GM21381 (cell line): ENCODE measurements at regions not wholly inside any gene's neighbourhood (a gene's known extent, or its start where the extent isn't known, plus 50 kb on each side); places are given as distances from the start of the nearest gene placed in this dataset.
"Not testable (repeated sequence)": the region's sequence is repeated elsewhere in the genome, so short reads cannot be mapped to it uniquely, and the experiment has no call there.

ENCODE experiments used
- ATAC-seq: cut with Tn5 transposase; IDR thresholded peaks from one replicate; pipeline ENCODE4 v1.9.1; 2021; ENCODE audit warnings: mild to moderate bottlenecking, moderate library complexity; ENCODE audit not compliant: unreplicated experiment

DNA sequence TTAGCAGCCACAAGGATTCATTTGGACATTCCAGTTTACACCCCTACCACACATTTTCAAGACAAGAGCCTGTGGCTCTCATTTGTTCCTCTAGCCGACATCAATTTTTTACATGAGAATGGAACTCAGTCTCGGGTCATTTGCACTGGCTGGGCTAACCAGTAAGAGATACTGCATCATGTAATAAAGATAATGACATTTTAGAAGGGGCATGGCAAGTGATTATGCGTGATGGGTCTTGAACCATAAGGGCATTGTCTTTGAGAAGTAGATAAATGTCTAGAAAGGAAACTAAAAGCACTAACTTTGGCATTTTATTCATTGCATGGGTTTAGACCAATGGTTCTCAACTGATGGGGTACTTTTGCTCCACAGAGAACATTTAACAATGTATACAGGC lies 146.0 kb upstream of the GRM7 start:
- ATAC-seq, result no peak

DNA sequence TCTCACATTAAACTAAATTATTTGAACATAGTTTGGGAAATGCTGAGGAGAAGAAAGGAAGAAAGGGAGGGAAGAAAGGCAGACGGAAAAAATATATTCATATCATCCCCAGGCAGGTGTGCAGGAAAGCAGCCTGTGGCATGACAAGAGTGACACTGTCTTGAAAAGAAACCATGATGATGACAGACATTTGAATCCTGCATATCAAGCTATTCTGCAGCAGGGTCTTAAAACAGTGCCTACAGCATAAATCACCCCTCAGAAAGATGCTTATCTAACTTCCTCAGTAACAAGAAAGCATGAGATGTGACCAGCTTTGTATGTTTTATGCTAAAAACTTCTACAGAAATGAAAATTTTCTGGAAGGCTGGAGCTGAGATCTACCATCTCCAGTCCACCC lies 144.5 kb upstream of the GRM7 start:
- ATAC-seq, result no peak

DNA sequence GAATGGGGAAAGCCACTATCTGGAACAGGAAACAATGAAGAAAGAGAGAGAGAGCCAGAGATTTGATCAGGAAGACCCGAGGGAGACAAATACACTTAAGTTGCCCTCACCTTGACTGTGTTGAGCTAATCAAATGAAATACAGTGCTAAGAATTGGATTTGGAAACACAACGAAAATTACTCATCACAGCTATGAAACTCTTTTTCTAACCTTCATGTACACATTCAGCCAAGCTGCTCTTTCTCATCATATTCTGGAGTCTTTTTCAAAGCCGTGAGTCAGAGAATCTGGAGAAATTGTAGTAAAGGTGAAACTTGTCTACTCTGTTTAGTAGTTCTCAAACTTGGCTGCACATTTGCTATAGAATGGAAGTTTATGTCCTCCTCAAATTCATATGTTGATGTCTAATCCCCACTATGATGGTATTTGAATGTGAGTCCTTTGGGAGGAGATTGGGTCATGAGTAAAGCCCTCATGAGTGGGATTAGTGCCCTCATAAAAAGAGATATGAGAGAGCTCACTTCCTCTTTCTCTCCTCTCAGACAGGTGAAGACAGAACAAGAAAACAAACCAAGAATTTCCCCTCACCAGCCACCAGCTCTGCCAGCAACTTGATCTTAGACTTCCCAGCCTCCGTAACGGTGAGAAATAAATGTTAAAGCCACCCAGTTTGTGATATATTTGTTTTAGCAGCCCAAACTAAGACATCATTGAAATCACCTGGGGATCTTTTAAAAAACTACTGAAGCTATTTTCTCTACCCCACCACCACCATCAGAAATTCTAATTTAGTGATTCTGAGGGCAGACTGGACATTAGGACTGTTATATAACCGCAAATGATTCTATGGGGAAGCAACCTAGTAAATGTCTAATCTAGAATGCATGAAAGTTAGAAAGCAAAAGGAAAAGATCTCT lies 143.6 kb upstream of the GRM7 start:
- ATAC-seq, result peak; percentile 92

GRCh38 chr3:6719999-6720398 lies 140.9 kb upstream of the GRM7 start:
- ATAC-seq, result no peak

GRCh38 chr3:6721491-6721890 lies 139.4 kb upstream of the GRM7 start:
- ATAC-seq, result no peak

- no peak for ATAC-seq
These were observed 137.7 kb upstream of the GRM7 start for GRCh38 chr3:6723205-6723604.

DNA sequence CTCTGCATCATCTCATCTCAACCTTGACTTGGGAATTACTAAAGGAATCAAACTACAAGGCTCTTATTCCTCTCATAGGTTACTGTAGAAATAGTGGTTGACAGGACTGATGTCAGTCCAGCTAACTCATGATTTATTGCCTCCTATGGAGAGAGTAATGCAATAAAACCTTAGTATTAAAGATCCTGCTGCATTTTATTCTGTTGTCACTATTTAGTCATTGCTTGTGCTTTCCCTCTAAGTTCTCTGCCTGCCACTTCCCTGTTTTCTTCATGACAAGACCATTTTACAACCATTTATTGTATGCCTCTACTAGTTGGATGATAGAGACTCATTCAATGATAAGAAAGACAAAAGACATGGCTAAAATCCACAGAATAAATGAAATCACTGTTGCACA lies 134.1 kb upstream of the GRM7 start:
- ATAC-seq, result no peak

GRCh38 chr3:6732807-6733206 lies 128.1 kb upstream of the GRM7 start:
- ATAC-seq, result no peak

DNA sequence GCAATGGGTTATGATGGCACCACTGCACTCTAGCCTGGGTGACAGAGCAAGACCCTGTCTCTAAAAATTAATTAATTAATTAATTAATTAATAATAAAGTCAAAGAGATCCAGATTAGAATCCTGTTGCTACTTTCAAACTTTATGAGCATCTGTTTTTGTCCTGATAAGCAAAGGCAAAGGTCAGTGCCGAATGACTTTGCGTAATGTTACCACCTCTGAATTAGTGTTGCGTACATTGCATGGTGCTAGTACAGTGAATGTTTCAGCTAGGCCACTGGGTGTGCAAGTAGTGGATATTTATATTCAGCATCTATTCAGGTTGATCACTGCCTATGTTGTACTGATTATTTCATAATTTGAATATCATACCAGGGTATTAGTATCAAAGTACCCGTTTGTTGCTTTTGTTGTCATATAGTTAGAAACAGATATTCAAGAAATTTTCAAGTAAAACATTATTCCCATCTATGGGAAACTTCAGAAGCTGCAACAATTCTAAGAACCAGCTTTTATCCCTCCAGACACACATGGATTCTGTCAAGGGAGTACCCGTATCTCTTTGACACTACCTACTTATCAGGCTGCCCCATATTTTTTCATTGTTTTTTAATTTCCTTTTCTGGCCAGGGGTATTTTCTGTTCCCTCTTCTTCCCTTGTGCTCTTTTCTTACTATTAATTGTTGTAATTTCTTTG lies 127.1 kb upstream of the GRM7 start:
- no peak for ATAC-seq

DNA sequence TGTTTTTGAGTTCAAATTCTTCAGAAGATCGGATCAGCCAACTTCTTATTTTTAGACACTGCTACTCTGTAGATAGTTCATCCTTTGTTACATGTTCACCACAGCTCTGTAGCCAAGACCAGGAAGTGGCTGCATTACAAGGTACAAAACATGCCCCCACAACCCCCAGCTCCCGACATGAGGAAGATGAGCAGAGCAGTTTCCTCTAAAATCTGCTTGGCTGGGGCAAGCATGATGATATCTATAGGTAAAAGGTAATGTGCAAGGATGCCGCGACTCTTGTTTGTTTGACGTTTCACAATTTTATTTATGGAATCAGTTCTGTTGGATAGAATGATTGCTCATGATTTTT lies 126.5 kb upstream of the GRM7 start:
- no peak for ATAC-seq

DNA sequence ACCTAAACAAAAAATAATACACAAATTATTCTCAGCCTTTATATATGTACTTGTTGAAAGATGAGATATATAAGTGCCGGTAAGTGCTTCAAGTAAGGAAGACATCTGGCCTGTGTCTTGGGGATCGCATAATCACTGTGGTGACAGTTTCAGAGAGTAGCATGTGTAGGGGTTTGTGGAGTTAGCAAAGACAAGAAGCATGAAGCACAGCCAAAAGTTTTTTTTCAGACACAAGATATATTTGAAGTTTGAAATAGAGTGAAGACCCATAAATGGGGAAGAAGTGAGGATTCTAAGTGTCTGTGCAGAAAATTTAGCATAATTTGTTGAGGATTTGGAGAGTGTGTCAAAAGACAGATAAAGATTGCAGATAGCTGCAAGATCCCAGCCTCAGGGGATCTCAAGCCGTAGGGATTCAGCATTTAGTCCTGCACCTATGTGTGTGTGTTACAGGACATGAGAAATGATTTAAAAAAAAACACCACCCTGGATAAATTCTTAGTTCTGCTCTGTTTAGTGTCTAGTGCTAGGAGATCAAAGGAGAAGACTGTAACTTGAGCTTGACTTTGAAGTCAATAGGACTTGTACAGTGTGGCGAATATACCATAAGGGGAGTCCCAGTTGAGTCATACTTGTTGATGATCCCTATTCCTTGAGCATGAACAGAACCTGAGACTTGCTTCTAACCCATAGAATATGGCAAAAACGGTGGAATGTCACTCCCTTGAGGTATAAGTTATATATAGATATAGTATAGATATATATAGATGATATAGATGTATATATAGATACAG lies 123.9 kb upstream of the GRM7 start:
- no peak for ATAC-seq

DNA sequence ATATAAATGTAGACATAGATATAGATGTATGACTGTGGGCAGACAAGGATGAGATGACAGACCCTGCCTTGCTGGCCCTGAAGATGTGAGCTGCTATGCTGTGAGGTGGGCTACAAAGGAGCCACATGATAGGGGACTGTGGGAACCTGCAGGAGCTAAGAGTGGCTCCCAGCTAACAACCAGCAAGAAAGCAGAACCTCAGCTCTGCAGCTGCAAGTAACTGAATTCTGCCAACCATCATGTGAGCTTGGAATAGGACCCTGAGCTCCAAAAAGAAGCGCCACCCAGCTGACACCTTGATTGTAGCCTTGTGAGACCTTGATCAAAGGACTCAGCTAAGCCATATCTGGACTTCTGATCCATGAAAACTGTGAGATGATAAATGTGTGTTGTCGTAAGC lies 123.3 kb upstream of the GRM7 start:
- no peak for ATAC-seq

DNA sequence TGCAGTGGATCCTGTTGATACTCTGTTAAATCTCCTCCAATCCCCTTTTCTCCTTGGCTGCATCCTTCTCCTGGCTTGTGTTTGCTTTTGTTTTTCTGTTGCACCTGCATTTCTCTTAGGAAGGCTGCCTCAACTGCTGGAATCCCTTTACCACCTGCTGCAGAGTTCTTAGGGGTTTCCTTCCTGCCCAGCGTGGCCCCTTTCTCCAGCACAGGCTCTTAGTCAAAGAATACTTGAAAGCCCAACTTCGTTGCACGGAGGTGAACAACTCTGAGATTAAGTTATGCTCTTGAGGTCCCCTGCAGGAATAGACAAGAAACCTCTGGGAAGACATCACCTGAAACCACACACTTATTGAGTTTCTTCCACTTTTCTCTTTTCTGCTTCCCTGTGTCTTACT lies 121.6 kb upstream of the GRM7 start:
- ATAC-seq, result no peak

DNA sequence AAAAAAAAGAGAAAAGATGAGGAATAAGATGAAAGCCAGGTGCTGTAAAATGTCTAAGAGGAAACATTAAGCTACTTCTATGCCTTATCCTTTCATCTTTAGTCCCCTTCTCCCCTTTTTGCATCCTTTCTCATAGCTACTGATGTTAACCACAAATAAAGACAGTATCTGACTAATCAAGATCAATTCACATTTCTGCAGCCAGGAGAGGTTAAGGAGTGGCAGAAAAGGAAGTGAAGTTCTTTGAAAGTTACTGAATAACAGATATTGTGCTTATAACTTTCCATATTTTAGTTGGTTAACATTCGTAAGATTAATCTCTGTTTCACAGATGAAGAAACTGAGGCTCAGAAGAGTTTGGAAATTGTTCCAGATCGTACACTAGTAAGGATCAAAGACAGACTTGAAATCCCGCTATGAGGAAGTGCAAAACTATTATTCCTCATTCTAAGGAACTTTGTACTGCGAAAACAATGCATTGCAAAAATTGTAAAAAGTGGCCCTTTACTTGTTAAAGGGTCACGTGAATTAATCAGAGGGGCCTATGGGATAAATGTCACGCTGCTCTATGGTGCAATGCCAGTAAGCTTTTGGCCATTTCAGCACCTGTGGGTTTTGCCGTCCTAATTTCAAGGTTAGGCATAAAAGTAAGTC lies 117.7 kb upstream of the GRM7 start:
- ATAC-seq, result no peak

GRCh38 chr3:6746443-6746842 lies 114.5 kb upstream of the GRM7 start:
- no peak for ATAC-seq

DNA sequence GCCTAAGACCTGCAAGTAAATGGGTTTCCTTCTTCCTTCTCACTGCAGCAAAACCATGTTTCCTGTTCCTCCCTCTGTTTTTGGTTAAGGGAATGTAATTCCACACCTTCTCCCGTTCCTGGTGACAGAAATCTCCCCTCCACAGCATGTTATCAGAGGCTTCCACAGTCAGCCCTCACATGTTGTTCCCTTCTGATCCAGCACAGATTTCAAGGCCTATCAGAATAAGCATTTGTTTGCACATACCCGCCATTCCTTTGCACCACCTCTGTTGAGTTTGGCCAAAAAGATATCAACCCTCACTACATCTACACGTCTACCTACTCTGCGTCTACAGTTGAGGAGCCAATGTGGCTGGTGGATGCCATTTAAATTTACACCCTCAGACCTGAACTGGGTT lies 113.9 kb upstream of the GRM7 start:
- no peak for ATAC-seq

- no peak for ATAC-seq
These were observed 110.1 kb upstream of the GRM7 start for GRCh38 chr3:6750782-6751181.

- no peak for ATAC-seq
These were observed 107.4 kb upstream of the GRM7 start for GRCh38 chr3:6753536-6753935.

DNA sequence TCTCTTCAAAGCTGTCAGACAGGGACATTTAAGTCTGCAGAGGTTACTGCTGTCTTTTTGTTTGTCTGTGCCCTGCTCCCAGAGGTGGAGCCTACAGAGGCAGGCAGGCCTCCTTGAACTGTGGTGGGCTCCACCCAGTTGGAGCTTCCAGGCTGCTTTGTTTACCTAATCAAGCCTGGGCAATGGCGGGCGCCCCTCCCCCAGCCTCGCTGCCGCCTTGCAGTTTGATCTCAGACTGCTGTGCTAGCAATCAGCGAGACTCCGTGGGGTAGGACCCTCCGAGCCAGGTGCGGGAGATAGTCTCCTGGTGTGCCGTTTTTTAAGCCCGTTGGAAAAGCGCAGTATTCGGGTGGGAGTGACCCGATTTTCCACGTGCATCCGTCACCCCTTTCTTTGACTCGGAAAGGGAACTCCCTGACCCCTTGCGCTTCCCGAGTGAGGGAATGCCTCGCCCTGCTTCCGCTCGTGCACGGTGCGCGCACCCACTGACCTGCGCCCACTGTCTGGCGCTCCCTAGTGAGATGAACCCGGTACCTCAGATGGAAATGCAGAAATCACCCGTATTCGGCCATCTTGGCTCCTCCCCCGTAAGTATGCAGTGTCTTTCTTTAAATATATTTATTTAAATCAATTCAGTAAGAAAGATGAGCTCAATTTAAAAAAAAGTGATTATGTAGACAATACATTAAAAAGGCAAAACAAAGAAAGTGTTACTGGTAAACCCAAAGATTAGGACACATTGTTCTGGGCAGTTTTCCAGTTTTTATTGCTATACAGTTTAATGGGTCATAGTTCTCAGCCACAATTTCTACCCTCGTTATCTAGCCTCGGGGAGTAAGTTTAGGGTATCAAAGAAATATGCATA lies 91.2 kb upstream of the GRM7 start:
- ATAC-seq, result not testable (repeated sequence)

DNA sequence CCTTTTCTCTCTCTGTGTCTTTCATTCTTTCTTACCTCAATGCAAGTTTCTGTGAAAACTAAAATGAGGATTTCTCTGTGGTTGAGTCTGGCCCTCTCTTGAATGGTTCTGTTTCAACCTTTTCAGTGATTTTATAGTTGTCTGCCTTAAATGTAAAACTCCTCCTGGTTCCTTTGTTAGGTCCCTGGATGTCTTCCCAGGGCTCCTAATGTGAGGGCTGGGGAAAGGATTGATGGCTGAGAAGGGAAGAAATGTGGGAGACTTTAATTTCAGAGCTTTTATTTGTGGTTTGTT lies 90.6 kb upstream of the GRM7 start:
- no peak for ATAC-seq
